T-helper 9 cell (primary cell): ENCODE measurements at regions not wholly inside any gene's neighbourhood (a gene's known extent, or its start where the extent isn't known, plus 50 kb on each side); places are given as distances from the start of the nearest gene placed in this dataset.
A peak's percentile ranks its signal among the peaks of the same experiment; 100 is the strongest.

Source experiments
- DNase-seq: peaks from one replicate; pipeline ENCODE4 v3.0.0-alpha.2; 2020

DNA sequence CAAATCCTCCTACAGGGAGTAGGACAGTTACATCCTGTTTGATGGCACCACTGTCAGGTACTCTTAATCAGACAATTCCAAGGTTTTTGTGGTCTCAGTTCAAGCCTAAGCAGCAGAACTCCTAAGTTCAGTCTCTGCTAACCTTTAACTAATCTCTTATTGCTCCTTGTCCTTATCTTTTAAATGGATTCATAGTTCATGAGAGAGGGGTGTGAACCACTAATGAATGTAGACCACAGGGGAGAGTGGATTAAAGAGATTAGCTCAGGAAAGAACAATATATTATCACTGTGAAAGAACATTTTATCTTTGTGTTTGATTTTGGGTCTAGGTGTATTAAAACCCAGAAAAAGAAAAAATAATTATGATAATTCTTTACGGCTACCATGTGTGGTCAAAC is 168.9 kb downstream of the DCK start:
- DNase-seq = no peak

DNA sequence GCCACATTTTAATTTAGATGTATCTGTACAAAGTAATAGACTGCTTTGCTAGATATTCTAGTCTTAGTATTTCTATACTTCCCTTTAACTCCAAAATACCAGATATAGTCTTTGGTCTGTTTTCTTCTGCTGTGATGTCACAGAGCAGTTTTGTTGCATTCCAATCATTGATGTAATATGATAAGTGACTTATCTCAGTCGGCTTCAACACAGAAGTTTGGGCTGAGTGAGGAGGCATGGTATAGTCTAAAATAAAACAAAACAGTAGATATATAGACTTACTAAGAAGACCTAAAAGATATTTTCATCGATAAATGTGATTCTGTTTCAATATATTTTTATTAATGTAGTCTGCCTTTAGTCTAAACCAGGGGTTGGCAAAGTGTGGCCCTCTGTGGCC is 169.9 kb downstream of the DCK start:
- no peak for DNase-seq

DNA sequence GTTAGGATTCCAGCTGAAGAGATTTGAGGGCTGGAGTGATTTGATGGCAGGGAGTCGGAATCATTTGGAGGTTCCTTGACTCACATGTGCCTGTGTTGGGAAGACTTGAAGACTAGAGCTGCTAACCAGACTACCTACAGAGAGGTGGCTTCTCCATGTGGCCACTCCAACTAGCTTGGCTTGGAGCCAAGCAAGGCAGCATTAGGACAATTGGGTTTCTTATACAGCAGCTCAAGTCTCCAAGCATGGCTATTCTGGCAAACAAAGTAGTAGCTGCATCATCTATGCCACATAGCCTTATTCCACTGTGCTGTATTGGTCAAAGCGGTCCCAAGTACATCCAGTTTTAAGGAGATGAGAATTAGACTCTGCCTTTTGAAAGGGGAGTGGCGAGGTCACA is 171.7 kb upstream of the SLC4A4 start:
- DNase-seq = no peak

DNA sequence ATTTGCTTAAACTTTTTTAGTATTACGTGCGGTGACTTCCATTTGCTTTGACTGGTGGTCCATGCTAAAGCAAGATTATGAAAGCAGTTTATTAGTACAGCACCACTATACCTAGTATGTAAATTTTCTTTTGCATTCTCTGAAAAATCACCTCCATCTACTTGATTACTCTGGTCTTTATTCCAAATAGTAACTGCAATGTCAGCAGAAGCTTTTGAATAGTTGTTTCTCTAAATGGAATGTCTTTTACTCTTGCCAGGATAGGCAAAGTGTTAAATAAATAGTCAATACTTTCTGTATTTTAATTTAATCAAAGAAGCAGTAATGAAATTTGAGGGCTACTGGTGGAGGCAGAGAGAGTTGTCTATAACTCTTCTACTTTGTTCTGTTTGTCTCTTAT is 167.2 kb upstream of the SLC4A4 start:
- DNase-seq = no peak

DNA sequence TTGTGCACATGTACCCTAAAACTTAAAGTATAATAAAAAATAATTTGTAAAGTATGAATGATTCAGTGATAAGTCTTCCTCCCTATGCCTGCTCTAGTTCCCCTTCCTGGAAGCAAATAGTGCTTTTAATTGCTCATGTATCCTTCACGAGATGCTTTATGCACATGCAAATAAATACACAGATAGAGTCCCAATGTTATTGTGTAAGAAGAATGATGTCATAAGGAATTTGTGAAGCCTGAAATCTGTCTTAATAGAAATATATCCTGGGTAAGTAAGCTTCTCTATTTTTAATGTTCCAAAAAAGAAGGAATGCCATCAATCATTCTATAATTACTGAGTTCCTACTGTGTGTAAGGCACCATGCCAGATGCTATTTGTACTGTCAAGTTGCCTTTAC is 157.5 kb upstream of the SLC4A4 start:
- DNase-seq = no peak

DNA sequence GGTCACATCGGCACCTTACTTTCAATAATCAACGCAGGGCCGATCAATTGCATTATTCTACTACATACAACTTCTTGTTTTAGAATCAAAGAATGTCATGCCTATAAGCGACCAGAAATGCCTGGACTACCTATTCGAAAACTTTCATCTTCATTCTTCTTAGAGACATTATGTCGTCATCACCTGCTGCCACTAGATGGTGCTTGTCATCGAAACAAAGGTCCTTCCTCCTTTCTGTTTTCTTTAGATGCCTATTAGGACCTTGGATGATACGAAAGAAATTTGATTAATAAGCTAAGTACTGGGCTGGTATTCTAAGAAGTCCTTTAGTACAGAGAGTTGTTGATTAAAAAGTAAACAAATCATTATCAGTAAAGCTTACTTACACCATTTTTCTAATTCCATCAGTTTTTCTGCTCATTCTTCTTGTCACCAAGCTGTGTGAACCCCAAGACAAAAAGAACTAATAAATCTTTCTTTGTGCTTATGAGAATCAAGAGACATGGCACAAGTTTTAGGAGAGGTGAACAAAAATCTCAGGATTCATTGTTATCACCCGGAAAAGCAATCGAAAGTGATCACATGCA is 154.5 kb upstream of the SLC4A4 start:
- DNase-seq = peak; percentile 10

DNA sequence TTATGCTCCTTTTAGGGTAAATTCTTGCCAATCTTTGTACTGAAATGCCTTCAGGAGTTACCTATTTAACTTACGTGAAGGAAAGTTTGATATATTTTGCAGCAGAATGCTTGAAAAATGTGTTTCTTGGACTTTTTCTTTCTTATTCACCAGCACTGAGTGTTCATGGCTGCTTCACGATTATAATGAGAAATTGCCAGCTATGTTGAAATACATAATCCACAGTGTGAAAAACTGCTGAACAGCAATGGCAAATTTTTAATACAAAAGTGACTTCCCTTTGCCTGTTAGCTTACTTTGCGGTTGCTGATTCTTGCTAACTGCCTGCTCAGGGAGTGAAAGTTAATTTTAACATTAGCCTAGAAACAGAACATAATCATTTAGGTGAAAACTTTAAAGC is 153.8 kb upstream of the SLC4A4 start:
- no peak for DNase-seq

DNA sequence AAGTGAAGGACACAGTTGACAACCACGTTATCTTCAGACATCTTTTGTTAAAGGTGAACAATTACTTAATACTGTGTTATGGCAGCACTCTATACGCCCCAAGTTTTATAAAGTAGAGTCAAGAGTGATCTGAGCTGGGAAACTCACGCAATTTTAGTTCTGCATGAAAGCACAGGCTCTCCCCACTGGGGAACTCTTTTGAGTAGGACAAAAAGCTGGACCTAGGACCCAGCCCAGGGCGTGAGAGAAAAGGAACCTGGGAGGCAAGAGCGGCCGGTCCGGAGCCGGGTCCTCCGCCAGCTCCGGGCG is 152.6 kb upstream of the SLC4A4 start:
- no peak for DNase-seq

DNA sequence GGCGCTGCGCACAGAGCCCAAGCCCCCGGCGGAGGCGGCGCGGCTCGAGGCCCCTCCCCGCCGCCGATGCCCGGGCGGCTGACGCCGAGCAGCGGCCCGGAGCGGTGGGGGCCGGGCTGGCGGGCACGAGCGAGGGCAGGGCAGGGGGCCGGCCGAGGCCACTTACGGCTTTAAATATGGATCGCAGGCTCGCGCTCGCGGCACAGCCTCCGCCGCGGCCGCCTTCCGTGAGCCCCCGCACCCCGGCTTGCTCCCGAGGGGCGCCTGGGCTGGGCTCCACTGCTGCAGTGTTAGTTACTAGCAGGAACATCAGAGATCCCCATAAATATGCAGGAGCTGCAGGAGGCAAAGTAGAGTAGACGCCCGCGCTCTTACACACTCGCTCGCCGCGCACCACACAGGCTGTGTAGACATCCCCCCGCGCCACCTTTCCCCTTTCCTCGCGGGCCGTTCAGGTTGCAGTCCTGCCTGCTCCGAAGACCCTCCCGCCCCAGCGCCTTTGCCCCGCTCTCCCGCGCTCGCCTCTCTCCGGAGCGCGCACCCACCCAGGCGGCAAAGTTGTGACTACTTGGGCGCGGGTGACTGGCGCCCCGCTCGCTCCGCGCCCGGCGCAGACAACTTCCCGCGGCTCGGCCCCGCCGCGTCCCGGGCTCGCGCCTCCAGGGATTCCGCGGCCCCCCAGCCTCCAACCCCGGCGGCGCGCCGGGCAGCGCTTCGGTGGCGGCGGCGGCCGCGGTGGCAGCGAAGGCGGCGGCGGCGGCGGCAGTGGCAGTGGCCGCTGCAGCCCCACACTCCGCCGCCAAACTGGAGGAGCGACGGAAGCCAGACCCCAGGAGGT is 152.0 kb upstream of the SLC4A4 start:
- peak; percentile 23 for DNase-seq

DNA sequence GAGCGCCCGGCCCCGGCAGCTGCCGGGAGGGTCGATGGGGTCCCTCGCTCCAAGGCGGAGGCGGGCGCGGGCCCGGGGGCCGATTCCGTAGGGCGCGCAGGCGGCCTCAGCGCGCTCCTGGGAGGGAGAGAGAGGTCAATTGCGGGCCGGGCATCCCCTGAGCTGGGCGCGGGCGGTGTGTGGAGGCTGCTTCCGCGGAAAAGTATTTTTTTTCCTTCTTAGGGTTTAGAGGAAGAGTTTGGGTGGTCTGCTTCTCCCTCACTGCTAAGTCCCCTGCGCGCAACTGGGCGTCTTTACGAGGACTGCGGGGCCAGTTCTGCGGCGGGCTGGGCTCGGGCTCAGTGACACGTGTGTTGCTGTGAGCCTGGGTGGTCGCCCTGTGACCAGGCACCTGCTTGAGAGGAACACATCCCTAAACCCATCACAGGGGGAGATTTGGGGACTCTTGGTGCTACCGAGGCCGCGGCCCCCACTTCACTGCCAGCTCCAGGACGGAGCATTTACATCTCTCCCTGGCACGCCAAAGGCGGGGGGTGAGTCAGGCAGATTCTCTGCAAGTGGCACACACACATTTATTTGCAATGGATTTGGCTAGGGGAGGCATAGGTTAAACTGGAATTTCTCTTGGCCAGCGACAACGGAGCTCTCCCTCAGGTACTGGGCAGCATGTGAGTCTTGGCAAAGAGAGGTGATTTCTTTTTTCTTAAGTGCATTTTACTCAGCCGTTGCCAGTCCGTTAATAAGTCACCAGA is 151.2 kb upstream of the SLC4A4 start:
- DNase-seq = peak; percentile 4

DNA sequence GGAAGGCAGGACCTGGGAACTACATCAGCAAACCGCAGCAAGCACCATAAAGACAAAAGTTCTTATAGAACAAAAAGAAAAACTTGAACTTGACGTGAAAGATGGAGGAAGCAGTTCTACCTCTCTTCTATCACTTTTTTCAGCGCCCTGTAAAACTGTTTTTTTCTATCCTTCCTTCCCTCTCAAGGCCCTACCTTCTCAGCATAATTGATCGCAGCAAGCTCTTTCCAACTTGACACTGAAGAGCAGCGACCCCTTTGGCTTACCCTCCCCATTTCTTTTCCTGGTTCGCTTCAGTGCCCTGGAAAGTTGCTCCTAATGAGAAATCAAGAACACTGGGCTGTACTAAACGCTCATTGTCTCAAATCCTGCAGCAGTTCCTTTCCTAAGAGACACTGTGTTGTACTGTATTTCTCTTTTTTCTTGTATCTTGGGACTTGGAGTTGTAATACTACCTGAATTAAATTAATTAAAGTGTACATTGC is 150.6 kb upstream of the SLC4A4 start:
- DNase-seq = no peak

DNA sequence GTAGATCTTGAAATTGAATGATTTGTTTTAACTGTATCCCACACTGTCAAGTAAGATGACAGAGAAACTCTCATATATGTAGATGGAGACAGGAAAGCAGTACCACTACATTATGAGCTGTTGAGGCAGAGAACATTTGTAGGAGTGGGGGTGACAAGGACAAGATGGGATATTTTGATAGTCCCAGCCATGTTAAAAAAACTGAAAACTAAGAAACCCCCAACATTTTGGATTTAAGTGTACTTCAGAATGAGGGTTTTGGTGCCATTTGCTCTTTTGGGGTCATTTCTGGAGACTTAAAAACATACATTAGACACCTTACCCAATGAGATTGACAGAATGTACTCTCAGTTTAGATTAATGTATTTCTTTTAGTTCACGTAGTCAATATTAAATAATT is 149.9 kb upstream of the SLC4A4 start:
- DNase-seq = no peak

DNA sequence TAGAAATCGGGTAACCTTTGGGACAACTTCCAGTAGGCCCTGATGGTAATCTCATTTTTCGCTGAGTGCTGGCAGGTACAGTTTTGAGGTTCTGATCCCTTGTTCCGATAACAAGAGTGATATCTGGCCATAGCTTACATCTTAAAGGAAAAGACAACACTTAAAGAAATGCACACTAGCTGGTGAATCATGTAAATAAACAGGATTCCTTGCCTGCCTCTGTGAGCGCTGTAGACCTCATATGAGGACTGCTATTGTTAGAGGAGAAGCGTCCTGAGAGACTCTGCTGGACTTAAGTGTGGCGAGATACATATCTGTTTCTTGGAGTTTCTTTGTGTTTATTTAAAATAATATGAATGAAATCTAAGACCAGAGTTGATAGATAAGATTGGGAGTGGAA is 149.3 kb upstream of the SLC4A4 start:
- DNase-seq = no peak

DNA sequence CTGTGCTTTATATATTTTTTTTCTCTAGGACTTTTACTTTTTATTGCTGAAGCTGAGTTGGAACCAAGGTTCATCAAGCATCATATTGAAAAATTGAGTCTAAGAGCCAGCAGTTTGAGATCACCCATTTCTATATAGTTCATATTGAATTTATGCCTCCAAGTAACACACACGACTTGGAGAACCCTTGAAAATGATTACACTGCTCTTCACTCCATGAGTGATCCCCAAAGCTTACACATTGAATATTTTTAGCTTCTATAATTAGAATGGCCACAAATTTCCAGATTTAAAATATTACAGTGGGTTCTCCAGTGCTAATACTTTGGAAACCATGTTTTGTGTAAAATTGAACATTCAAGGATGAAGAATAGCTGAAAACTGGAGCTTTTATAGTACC is 144.4 kb upstream of the SLC4A4 start:
- DNase-seq = no peak

DNA sequence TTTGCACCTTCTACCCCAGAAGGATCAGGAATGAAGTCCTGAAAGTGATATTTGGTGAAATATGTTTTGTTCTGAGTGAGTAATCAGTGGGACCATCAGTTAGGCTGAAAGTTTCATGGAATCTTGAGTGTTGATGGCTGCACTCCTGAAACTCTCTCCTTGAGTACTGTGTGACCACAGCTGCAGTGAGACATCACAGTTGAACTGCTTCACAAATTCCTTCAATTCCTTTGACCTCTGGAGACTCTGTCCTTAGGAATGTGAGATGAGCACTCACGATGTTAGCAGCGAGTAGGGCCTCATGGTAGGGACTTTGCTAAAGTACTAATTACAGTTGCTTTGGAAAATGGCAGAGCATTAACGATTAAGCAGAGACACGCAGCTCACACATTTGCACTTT is 142.9 kb upstream of the SLC4A4 start:
- no peak for DNase-seq

DNA sequence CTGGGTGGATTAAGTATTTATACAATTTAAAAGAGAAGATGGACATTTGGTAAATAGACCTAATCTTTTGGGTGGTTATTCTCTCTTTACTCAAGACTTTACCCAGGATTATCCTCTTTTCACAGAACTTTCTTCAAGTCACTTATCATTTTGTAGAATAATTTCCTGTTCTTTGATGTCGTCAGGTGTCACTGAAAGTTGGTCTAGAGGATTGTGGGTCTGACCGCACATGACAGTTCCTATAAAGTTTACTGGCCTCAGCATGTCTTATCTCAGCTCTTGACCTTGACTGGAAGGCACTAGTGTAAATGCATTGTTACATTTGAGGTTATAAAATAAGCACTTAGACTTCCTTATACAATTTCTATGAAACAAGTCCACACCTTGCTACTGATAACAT is 139.9 kb upstream of the SLC4A4 start:
- DNase-seq = no peak

DNA sequence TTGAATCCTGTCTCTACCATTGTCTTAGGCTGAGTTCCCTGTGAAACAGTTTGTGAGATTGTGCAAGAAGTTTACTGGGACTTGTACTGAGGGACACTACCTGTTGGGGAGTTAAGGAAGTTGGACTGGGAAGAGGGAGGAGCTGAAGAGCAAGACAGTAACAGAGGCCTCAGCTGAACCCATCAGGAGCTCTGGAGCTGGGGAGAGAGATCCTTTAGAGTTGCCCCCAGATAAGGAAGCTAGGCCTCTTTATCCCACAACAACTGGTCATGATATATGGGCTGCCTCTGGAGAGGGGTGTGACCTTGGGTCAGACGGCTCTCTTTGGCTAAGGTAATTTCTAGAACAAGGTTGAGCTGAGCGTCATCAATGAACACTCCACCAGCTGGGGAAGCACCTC is 137.8 kb upstream of the SLC4A4 start:
- DNase-seq = no peak

DNA sequence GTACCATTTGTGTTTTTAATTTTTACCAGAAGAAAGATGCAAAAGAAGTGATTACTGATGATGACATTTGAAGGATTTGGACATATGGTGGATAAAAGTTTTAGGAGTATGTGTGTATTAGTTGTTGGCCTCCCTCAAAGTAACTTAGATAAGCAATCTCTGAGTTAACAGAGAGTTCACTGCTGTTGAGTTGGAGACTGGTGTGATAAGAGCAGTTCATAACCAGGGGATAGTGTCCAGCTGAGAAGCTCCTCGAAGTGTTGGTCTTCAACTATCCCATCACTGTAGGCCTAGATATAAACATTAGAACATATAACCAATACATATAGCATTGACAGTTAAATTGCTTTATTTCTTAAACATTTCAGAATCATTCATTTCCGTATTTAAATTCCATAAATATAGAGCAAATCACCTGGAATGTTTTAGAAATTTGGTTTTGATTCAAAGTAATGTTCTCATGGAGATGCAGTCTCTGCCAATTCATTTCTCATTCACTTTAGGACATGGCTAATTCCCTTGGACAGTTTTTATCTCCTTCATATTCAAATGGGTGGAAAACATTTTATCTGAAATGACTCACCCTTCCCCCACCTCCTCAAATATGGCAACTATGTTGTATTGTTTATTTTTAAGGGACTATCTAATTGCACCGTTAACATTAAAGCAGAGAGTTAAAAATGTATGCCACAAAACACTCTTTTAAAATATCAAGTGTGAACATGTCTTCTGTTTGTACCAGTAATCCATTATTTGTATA is 136.8 kb upstream of the SLC4A4 start:
- DNase-seq = no peak

DNA sequence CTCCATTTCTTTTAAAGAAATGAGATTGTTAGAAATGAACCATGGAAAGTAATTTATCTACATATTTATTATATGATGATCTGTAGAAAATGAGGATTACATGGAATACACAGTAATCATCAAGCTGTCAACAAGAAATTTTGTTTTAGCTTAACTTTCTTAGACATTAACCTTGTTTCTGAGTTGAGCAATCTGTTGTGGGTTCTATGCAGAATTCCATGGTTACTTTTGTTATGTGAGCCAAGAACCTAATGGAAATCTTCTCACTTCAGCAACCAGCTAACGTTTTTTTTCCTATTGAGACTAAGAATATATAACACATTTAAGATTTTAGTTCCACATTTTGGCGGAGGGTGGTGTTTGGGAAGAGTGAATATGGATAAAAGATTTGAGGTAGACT is 136.1 kb upstream of the SLC4A4 start:
- DNase-seq = no peak

DNA sequence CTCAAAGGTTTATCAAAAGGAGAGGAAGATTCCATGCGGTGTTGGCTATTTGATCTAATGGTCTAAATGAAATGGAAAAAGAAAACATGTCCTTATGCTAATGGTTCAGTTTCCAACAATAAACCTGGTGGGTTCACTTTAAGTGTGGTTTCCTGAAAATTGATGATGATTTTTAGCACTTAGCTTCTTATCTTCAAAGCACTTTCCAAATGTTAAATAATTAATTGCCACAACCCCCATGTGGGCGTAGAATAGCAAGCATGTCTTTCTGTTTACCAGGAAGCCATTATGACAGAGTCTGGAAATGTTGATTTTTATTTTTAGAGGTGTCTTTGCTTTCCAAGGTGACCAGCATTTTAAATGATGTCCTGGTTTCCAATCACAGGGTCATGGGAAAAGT is 134.8 kb upstream of the SLC4A4 start:
- DNase-seq = no peak

DNA sequence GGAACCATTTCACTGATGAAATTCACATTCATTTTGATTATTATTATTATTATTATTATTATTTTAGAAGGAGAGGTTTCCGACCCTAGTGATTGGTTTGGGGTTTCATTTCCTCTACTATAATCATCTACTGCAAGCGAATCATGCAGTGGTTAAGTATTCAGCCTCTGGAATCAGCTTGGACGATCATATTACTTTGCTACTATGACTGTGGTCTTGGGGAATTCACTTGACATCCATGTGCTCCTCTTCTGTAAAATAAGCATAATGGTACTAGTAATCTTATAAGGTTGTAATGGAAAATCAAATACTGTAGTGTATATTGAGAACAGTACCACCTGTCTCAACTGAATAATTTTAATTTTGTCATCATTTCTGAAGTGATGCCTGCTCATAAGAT is 132.1 kb upstream of the SLC4A4 start:
- no peak for DNase-seq

DNA sequence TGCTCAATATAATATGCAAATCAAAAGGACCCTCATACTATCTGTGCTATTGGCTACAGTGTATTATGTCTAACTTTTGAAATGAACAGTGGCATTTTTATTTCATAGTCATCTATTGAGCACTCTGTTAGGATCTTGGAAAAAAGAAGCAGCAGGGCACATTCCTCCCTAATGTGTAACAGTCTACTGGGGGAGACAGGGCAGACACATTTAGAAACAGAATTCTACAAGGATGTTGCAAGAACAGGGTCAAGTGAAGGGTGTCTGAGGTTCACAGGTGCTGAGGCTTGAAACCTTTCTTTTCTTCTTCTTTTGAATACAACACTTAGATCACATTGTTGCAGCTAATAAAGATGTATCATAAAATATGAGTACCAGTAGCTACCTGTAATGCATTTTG is 129.7 kb upstream of the SLC4A4 start:
- no peak for DNase-seq

DNA sequence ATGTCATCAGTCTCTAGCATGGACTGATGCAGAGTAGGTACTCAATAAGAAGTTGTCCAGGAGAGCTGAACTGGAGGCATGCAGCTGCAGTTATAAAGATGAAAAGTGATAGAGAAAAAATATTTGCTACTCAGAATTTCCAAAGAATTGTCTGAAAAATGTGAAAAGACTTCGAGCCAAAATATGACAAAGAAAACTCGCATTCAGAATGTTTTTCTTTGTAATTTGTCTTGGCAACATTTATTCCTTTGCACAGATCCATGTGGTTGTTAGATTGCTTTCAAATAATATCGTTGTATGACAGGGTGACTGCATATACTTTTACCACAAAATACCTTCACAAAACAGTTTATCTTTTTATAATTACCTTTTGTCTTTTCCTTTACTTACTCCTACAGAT is 128.0 kb upstream of the SLC4A4 start:
- no peak for DNase-seq
